ENCODE measurements at regions not wholly inside any gene's neighbourhood (a gene's known extent, or its start where the extent isn't known, plus 50 kb on each side); places are given as distances from the start of the nearest gene placed in this dataset.

GRCh38 chr2:111705239-111705638 is 178.8 kb downstream of the ANAPC1 start:
- TF ChIP-seq CTCF (conservative IDR thresholded peaks at IDR 0.05) (no peak), ZFX (IDR thresholded peaks at IDR 0.05) (no peak)
